GM19397 (cell line): ENCODE measurements at regions not wholly inside any gene's neighbourhood (a gene's known extent, or its start where the extent isn't known, plus 50 kb on each side); places are given as distances from the start of the nearest gene placed in this dataset.

Experiments
- ATAC-seq: cut with Tn5 transposase; IDR thresholded peaks from one replicate; pipeline ENCODE4 v1.9.1; 2021; ENCODE audit warnings: mild to moderate bottlenecking, moderate library complexity; ENCODE audit not compliant: unreplicated experiment

GRCh38 chr19:30168760-30169159 lies 203.4 kb upstream of the ZNF536 start:
- no peak for ATAC-seq

DNA sequence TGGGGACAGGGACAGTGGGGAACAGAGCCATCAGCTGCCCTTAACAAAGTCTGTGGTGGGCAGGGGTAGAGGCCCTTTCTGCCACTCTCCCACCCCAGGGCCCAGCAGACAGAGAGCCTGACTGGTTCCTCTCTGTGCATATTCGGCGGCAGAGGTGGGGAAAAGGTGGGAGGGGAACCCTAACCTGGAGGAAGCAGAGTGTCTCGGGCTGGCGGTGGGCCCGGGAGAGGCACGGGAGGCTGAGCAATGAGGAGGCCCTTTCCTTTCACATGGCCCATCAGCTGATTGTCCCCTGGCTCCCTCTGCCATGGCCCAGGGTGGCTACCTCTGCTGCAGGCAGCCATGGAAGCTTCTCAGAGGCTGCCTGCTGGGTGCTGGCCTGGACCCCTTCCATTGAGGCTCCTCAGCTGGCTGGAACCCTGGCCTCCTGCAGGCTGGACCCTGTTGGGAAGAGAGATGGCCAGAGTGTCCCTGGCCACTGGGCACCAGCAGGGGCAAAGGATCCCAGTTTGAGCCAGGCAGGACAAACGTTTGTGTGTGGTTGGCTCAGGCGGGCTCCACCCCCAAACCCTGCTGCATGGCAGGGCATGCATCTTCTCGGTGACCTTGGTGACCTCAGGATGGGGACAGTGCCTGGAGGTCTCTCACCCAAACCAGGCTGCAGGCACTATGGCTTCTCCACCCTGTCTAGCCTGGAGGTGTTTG lies 202.8 kb upstream of the ZNF536 start:
- no peak for ATAC-seq

DNA sequence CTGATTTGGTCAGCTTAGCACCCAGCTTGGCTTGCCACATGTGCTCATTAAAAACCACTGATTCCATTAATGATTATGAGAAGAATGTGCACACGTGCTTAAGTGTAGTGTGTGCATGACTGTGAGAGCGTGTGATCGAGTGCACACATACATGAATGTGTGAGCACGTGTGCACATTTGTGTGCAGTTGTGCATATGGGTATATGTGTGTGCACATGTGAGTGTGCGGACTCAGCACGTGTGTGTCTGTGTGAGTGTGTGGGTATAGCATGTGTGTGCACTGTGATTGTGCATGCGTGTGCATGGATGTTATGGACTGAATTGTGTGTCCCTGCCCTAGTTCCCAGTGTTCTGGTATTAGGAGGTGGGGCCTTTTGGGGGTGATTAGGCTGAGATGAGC lies 202.1 kb upstream of the ZNF536 start:
- no peak for ATAC-seq

- ATAC-seq, result no peak
Observed at GRCh38 chr19:30170495-30171137, 201.6 kb upstream of the ZNF536 start.

DNA sequence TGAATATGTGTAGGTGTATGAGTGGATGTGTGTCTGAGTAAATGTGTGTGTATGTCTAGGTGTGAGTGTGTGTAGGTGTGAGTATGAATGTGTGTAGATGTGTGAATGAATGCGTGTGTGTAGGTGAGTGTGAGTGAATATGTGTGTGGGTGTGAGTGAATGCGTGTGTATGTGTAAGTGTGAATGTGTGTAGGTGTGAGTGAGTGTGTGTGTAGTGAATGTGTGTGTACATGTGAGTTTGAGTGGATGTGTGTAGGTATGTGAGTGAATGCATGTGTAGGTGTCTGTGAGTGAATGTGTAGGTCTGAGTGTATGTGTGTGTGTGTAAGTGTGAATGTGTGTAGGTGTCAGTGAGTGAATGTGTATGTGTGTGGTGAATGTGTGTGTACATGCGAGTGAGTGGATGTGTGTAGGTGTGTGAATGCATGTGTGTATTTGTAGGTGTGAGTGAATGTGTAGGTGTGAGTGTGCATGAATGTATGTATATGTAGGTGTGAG lies 201.0 kb upstream of the ZNF536 start:
- ATAC-seq, result no peak

GRCh38 chr19:30171795-30172612 lies 200.2 kb upstream of the ZNF536 start:
- ATAC-seq, result no peak

GRCh38 chr19:30172613-30173242 lies 199.5 kb upstream of the ZNF536 start:
- ATAC-seq, result no peak

DNA sequence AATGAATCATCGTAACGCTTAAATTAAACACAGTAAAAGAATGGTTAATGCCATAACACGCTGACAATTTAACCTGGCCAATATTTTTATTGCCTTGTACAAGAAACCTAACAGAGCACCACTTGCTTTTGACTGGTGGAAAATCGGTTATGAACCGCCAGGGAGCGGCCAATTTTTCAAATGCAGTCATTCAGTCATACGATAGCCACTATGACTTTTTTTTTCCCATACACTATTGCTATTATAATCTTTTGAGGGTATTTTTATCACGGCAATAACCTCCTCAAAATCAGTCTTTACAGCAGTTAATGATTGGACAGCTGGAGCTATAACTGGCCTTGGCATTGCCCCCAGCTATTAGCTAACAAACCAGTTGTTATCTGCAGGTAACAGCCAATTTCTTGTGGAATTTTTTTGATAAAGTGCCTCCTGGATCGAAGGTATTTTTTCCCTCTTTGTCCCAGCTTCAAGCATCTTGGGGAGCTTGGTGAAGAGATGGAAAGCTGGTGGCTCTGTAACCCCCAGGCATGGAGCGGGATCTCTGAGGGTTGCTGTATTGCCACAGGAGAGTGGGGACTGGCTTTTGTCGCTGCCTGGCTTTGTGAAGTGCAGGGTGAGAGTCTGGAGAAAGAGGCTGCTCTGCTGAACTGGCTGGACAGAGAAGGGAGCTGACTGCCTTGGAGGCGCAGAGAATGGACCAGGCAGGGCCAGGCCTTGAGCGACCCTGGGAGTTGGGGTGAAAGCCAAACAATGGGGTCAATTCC lies 198.4 kb upstream of the ZNF536 start:
- ATAC-seq, result no peak

- ATAC-seq, result no peak
Observed at GRCh38 chr19:30174357-30174645, 197.9 kb upstream of the ZNF536 start.

GRCh38 chr19:30174791-30175190 lies 197.4 kb upstream of the ZNF536 start:
- ATAC-seq, result no peak

GRCh38 chr19:30175987-30176386 lies 196.2 kb upstream of the ZNF536 start:
- no peak for ATAC-seq

DNA sequence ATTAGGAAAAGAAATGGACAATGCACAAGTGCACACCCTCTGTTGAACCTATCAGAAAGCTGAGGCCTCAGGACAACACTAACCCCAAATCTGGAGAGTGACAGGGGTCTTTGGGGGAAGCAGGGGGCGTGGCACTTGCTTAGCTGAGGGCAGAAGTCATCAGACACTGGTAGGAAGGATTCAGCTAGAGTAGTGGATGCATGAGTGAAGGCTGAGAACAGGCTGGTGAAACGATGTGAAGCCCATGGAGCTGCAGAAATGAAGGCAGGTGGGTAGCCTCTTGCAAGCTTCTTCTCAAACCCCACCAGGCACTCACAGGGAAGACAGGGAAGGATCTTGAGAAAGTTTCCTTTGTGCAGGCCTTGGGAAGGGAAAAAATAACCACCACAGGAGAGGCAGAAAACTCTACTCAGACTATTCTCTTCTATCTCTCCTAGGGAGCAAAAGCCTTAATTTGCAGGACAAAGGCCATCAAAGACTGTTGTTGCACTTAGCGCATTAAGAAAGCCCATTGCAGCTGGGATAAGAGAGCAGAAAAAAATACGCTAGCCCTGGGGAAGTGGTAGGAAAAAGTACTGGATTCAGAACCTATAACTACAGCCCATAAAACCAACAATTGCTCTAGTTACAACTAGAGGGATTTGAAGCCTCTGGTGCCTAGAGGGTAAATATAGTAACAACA lies 193.3 kb upstream of the ZNF536 start:
- ATAC-seq, result no peak

DNA sequence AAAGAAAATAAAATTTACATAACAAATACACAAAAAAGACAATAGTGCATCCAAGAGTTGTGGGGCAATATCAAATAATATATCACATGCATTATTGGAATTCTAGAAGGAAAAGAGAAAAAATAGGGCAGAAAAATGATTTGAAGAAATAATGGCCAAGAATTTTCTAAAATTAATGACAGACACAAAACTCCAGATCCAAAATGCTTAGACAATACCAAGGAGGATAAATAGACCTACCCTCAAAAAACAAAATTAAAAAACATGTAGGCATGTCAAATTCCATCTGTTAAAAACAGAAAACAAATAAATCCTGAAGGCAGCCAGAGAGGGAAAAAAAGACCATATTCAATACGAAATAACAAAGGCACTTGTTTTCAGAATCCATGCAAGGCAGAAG lies 191.5 kb upstream of the ZNF536 start:
- ATAC-seq, result no peak

DNA sequence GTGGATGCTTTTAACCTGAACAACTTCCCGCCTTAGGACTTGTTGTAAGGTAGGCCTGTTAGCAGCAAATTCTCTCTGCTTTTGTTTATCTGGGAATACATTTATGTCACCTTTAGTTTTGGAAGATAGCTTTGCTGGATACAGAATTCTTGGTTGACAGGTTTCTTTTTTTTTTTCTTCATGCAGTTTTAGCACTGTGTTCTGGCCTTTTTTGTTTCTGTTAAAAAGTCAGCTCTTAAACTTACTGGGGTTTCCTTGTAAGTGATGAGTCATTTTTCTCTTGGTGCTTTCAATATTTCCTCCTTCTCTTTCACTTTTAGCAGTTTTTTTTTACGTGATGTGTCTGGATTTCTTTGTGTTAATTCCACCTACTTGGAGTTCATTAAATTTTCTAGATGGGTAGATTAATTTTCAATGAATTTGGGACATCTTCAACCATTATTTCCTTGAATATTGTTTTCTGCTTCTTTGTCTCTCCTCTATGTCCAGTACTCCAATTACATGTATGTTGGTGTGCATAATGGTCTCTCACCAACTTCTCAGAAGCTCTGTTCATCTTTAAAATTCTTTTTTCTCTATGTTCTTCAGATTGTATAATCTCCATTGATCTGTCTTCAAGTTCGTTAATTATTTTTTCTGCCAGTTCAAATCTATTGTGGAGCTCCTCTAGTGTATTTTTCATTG lies 188.2 kb upstream of the ZNF536 start:
- no peak for ATAC-seq

GRCh38 chr19:30202060-30202600 lies 170.1 kb upstream of the ZNF536 start:
- no peak for ATAC-seq

- ATAC-seq, result no peak
Observed at GRCh38 chr19:30204721-30205120, 167.5 kb upstream of the ZNF536 start.

DNA sequence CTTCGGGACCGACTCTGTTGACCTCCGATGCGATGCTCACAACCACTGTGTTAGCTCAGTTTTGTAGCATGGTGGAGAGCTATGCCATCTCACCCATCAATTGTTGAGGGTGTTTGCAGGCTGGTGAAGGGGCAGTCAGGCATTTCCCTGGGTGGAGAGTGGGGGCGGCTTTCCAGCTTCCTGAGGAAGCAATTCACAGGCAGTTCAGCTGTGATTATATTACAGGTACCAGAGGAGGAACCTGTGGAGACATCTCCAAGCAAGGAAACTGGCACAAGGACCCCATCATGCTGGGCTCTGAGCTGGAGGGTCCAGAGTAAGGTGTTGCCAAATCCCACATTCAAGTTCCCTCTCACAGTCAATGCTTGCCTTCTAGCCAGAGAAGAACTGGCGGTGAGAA lies 166.0 kb upstream of the ZNF536 start:
- ATAC-seq, result no peak

GRCh38 chr19:30207357-30207756 lies 164.8 kb upstream of the ZNF536 start:
- ATAC-seq, result no peak

DNA sequence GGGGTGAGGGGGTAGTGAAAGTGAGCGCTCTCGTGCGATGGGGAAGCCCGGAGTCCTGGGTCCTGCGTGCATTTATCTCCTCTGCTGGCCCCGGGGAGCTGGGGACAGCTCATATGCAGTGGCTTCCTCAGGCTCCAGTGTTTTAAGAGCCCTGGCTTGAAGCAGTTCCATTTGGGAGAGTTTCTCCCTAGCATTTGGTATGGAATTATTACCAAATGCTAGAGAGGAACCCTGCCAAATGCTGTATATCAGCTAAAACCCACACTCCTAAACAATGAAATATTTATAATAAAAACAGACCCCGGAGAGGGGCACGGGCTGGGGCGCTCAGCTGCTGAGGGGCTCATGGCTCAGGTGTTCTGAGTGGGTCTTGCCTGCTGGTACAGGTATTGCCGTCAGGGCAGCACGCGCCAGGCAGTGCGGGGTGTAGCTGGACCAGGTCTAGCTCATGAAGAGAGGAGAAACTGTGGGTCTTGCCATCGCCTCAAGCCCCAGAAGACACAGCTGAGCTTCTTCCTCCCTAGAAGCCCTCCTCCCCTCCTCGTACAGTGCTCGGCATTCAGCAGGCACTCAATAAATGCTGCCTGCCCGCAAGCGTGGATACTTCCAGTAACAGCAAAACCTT lies 163.6 kb upstream of the ZNF536 start:
- no peak for ATAC-seq
